Naive thymus-derived CD4-positive, alpha-beta T cell (primary cell): ENCODE measurements at regions not wholly inside any gene's neighbourhood (a gene's known extent, or its start where the extent isn't known, plus 50 kb on each side); places are given as distances from the start of the nearest gene placed in this dataset.

Experiments
- ATAC-seq: fragments of 150-1000 bp; cut with Tn5 transposase; 2 replicates; pipeline ENCODE4 v1.10.0; 2021; ENCODE audit warnings: mild to moderate bottlenecking, moderate library complexity
- CTCF ChIA-PET: fragments of 350-600 bp; sonication (Branson Sonifier 250); formaldehyde crosslinking; loops from one replicate; lab custom pipeline; 2021; ENCODE audit warnings: antibody characterized with exemption; lab: Charles Lee
- POLR2A ChIA-PET: fragments of 350-600 bp; sonication (Branson Sonifier 250); formaldehyde crosslinking; loops from one replicate; lab custom pipeline; 2021; ENCODE audit warnings: antibody characterized with exemption, inconsistent platforms; lab: Charles Lee
- DNase-seq, 9 donors: peaks; one replicate each; pipeline versions ENCODE4 v3.0.0 to v3.0.0-alpha.2; 2020 to 2022; ENCODE audit warnings: mixed read lengths in 1 of 9
- H3K27ac ChIP-seq: one replicate; pipeline ENCODE4 v1.7.0; 2013; ENCODE audit warnings: mild to moderate bottlenecking, low read depth, low read length, moderate library complexity
- H3K27me3 ChIP-seq, 2 donors: one replicate each; pipeline ENCODE4 v1.7.0; 2013; ENCODE audit warnings: low read length in 2 of 2, mild to moderate bottlenecking in 2 of 2, moderate library complexity in 2 of 2; ENCODE audit not compliant: control insufficient read depth in 2 of 2, insufficient read depth in 2 of 2
- H3K36me3 ChIP-seq, 3 experiments: 1 replicate in 2 of 3; 2 replicates in 1 of 3; pipeline ENCODE4 v1.7.0; 2013; ENCODE audit warnings: low read length in 3 of 3, mild to moderate bottlenecking in 3 of 3, moderate library complexity in 1 of 3; ENCODE audit not compliant: insufficient read depth in 3 of 3, control insufficient read depth in 2 of 3
- H3K4me1 ChIP-seq, 2 donors: one replicate each; pipeline ENCODE4 v1.7.0; 2013; ENCODE audit warnings: low read length in 2 of 2, mild to moderate bottlenecking in 2 of 2, moderate library complexity in 1 of 2; ENCODE audit not compliant: control insufficient read depth in 2 of 2, insufficient read depth in 2 of 2
- H3K4me3 ChIP-seq: 2 replicates; pipeline ENCODE4 v1.7.0; 2013; ENCODE audit warnings: mild to moderate bottlenecking, low read length
- H3K9me3 ChIP-seq, 3 experiments: 1 replicate in 2 of 3; 2 replicates in 1 of 3; pipeline ENCODE4 v1.7.0; 2013; ENCODE audit warnings: low read length in 3 of 3; ENCODE audit not compliant: control insufficient read depth in 2 of 3
- H3K27ac Mint-ChIP-seq, 9 donors: one replicate each; pipeline ENCODE4 v1.8.0; 2020 to 2022; ENCODE audit warnings: mixed read lengths in 9 of 9, mild to moderate bottlenecking in 8 of 9, moderate library complexity in 5 of 9, inconsistent platforms in 2 of 9
- H3K27me3 Mint-ChIP-seq, 5 donors: one replicate each; pipeline ENCODE4 v1.8.0; 2021 to 2022; ENCODE audit warnings: mixed read lengths in 5 of 5, mild to moderate bottlenecking in 1 of 5
- H3K36me3 Mint-ChIP-seq, 5 donors: one replicate each; pipeline ENCODE4 v1.8.0; 2020 to 2022; ENCODE audit warnings: mixed read lengths in 5 of 5, mild to moderate bottlenecking in 3 of 5, inconsistent platforms in 1 of 5
- H3K4me1 Mint-ChIP-seq, 7 donors: one replicate each; pipeline ENCODE4 v1.8.0; 2020 to 2022; ENCODE audit warnings: mixed read lengths in 7 of 7, mild to moderate bottlenecking in 3 of 7, inconsistent platforms in 1 of 7
- H3K4me3 Mint-ChIP-seq, 10 donors: one replicate each; pipeline ENCODE4 v1.8.0; 2020 to 2022; ENCODE audit warnings: mild to moderate bottlenecking in 10 of 10, mixed read lengths in 10 of 10, moderate library complexity in 6 of 10, inconsistent platforms in 2 of 10
- H3K9me3 Mint-ChIP-seq, 11 donors: one replicate each; pipeline ENCODE4 v1.8.0; 2020 to 2022; ENCODE audit warnings: mixed read lengths in 11 of 11, mild to moderate bottlenecking in 4 of 11, inconsistent platforms in 1 of 11, moderate library complexity in 1 of 11
- intact Hi-C, 2 donors: fragments of 100-400 bp; cut with micrococcal nuclease; formaldehyde crosslinking; loops; one replicate each; pipeline ENCODE4 v1.15.1; 2023

- Mint-ChIP-seq H3K27ac (no peak overlapping the region), H3K36me3 (no peaks in the 10 kb centered on the region), H3K27me3 (peaks cover 2 to 15% (median 10%) of the 10 kb centered on the region in 5 donors), H3K4me1 (peaks cover 7 to 24% (median 12%) of the 10 kb centered on the region in 7 donors), H3K4me3 (no peak overlapping the region), H3K9me3 (peaks cover 0 to 5% (median 0%) of the 10 kb centered on the region in 11 donors)
- peaks cover 0 to 5% of the 10 kb centered on the region in 2 donors for H3K4me1 ChIP-seq
- no peaks in the 10 kb centered on the region for H3K36me3 ChIP-seq
- H3K9me3 ChIP-seq: no peaks in the 10 kb centered on the region
- intact Hi-C loops: no loop called here
- no peak overlapping the region for H3K27ac ChIP-seq
- H3K27me3 ChIP-seq: no peaks in the 10 kb centered on the region
- no peak for DNase-seq
- H3K4me3 ChIP-seq: no peak overlapping the region
- ChIA-PET POLR2A (no interaction called here), CTCF (no interaction called here)
- ATAC-seq: no peak
Observed at GRCh38 chr1:229751610-229752009, 125.6 kb downstream of the URB2 start.

- no peak for DNase-seq
- Histone ChIP-seq H3K36me3 (no peaks in the 10 kb centered on the region), H3K4me3 (no peak overlapping the region), H3K9me3 (no peaks in the 10 kb centered on the region), H3K4me1 (peaks cover 0 to 5% of the 10 kb centered on the region in 2 donors), H3K27me3 (no peaks in the 10 kb centered on the region), H3K27ac (no peak overlapping the region)
- ATAC-seq: no peak
- Mint-ChIP-seq H3K9me3 (peaks cover 0 to 9% (median 5%) of the 10 kb centered on the region in 11 donors), H3K4me1 (peaks cover 7 to 24% (median 12%) of the 10 kb centered on the region in 7 donors), H3K27ac (peak overlapping the region in 2 of 9 donors; percentile 29 to 48), H3K27me3 (peaks cover 0 to 12% (median 6%) of the 10 kb centered on the region in 5 donors), H3K36me3 (no peaks in the 10 kb centered on the region), H3K4me3 (peak overlapping the region in 2 of 10 donors; percentile 5 to 71)
- CTCF ChIA-PET: interaction anchor here (0.7 kb wide), 1 partner anchor 80 kb away, joined by 4 read pairs; no protein-coding TSS in a partner anchor
- intact Hi-C loops: no loop called here
- POLR2A ChIA-PET: no interaction called here
Observed at GRCh38 chr1:229752679-229753078, 126.6 kb downstream of the URB2 start.

GRCh38 chr1:229753764-229754551 lies 127.9 kb downstream of the URB2 start:
- POLR2A ChIA-PET: interaction anchor here (0.6 kb wide), 1 partner anchor 77 kb away, joined by 3 read pairs; no protein-coding TSS in a partner anchor
- ATAC-seq: peak; percentile 51
- CTCF ChIA-PET: no interaction called here
- peak overlapping the region; percentile 40 for H3K4me3 ChIP-seq
- peak overlapping the region; percentile 39 for H3K27ac ChIP-seq
- H3K4me1 ChIP-seq: peaks cover 0 to 5% of the 10 kb centered on the region in 2 donors
- peaks cover 0 to 2% (median under 1%) of the 10 kb centered on the region in 5 donors for H3K27me3 Mint-ChIP-seq
- no peaks in the 10 kb centered on the region for H3K36me3 Mint-ChIP-seq
- peaks cover 0 to 14% (median 5%) of the 10 kb centered on the region in 11 donors for H3K9me3 Mint-ChIP-seq
- H3K36me3 ChIP-seq: no peaks in the 10 kb centered on the region
- peak overlapping the region; percentile 0 to 93 (median 86) for H3K27ac Mint-ChIP-seq
- H3K9me3 ChIP-seq: no peaks in the 10 kb centered on the region
- intact Hi-C loops: no loop called here
- peaks cover 7 to 24% (median 14%) of the 10 kb centered on the region in 7 donors for H3K4me1 Mint-ChIP-seq
- H3K4me3 Mint-ChIP-seq: peak overlapping the region; percentile 52 to 82 (median 73)
- DNase-seq: peak in 5 of 9 donors; percentile 5 to 33 (median 15)
- no peaks in the 10 kb centered on the region for H3K27me3 ChIP-seq

- POLR2A ChIA-PET: no interaction called here
- peaks cover 7 to 24% (median 14%) of the 10 kb centered on the region in 7 donors for H3K4me1 Mint-ChIP-seq
- H3K36me3 Mint-ChIP-seq: no peaks in the 10 kb centered on the region
- no peaks in the 10 kb centered on the region for H3K27me3 ChIP-seq
- H3K9me3 Mint-ChIP-seq: peaks cover 0 to 14% (median 5%) of the 10 kb centered on the region in 11 donors
- no peak overlapping the region for H3K4me3 Mint-ChIP-seq
- H3K27ac ChIP-seq: no peak overlapping the region
- H3K4me3 ChIP-seq: no peak overlapping the region
- no peak overlapping the region for H3K27ac Mint-ChIP-seq
- peaks cover 0 to 5% of the 10 kb centered on the region in 2 donors for H3K4me1 ChIP-seq
- CTCF ChIA-PET: no interaction called here
- intact Hi-C loops: no loop called here
- ATAC-seq (no peak), DNase-seq (no peak)
- peaks cover 0 to 5% (median 0%) of the 10 kb centered on the region in 5 donors for H3K27me3 Mint-ChIP-seq
- H3K9me3 ChIP-seq: no peaks in the 10 kb centered on the region
- H3K36me3 ChIP-seq: no peaks in the 10 kb centered on the region
Observed at GRCh38 chr1:229756666-229757065, 130.6 kb downstream of the URB2 start.

- Mint-ChIP-seq H3K27ac (no peak overlapping the region), H3K9me3 (peaks cover 0 to 14% (median 5%) of the 10 kb centered on the region in 11 donors), H3K4me3 (no peak overlapping the region), H3K36me3 (no peaks in the 10 kb centered on the region), H3K4me1 (peaks cover 7 to 24% (median 14%) of the 10 kb centered on the region in 7 donors), H3K27me3 (peaks cover 0 to 5% (median 0%) of the 10 kb centered on the region in 5 donors)
- ATAC-seq: no peak
- intact Hi-C loops: no loop called here
- POLR2A ChIA-PET: no interaction called here
- H3K36me3 ChIP-seq: no peaks in the 10 kb centered on the region
- no peak overlapping the region for H3K27ac ChIP-seq
- H3K4me3 ChIP-seq: no peak overlapping the region
- H3K27me3 ChIP-seq: no peaks in the 10 kb centered on the region
- CTCF ChIA-PET: no interaction called here
- DNase-seq: no peak
- no peaks in the 10 kb centered on the region for H3K9me3 ChIP-seq
- peaks cover 0 to 5% of the 10 kb centered on the region in 2 donors for H3K4me1 ChIP-seq
Observed at GRCh38 chr1:229757226-229757625, 131.2 kb downstream of the URB2 start.

GRCh38 chr1:229758101-229759036 lies 132.3 kb downstream of the URB2 start:
- H3K9me3 ChIP-seq: no peaks in the 10 kb centered on the region
- ATAC-seq: no peak
- intact Hi-C loops: no loop called here
- ChIA-PET CTCF (interaction anchor here (0.7 kb wide), 1 partner anchor 88 kb away, joined by 3 read pairs; no protein-coding TSS in a partner anchor), POLR2A (no interaction called here)
- H3K36me3 ChIP-seq: no peaks in the 10 kb centered on the region
- Mint-ChIP-seq H3K4me3 (no peak overlapping the region), H3K4me1 (peaks cover 7 to 17% (median 11%) of the 10 kb centered on the region in 7 donors), H3K27ac (no peak overlapping the region), H3K36me3 (no peaks in the 10 kb centered on the region), H3K9me3 (peaks cover 0 to 14% (median 5%) of the 10 kb centered on the region in 11 donors), H3K27me3 (peaks cover 0 to 10% (median 3%) of the 10 kb centered on the region in 5 donors)
- no peaks in the 10 kb centered on the region for H3K27me3 ChIP-seq
- DNase-seq: no peak
- H3K4me3 ChIP-seq: no peak overlapping the region
- H3K4me1 ChIP-seq: peaks cover 0 to 5% of the 10 kb centered on the region in 2 donors
- no peak overlapping the region for H3K27ac ChIP-seq
